Muscle of back (tissue), 3 donors: ENCODE measurements at regions not wholly inside any gene's neighbourhood (a gene's known extent, or its start where the extent isn't known, plus 50 kb on each side); places are given as distances from the start of the nearest gene placed in this dataset.

Experiments used
- DNase-seq, 3 donors: peaks; one replicate each; pipeline versions ENCODE4 v3.0.0 to v3.0.0-alpha.2; 2013

- DNase-seq = no peak
Observed at GRCh38 chr3:144073698-144074097, 102.1 kb downstream of the DIPK2A start.

GRCh38 chr3:144079634-144080033, 108.0 kb downstream of the DIPK2A start:
- DNase-seq = no peak

- no peak for DNase-seq
Observed at GRCh38 chr3:144084929-144085328, 113.3 kb downstream of the DIPK2A start.

GRCh38 chr3:144085964-144086363, 114.3 kb downstream of the DIPK2A start:
- DNase-seq = peak; percentile 31 to 60 (median 47)

GRCh38 chr3:144096016-144096415, 124.4 kb downstream of the DIPK2A start:
- DNase-seq = peak in 1 of 3 donors; percentile 18

GRCh38 chr3:144097163-144097562, 125.5 kb downstream of the DIPK2A start:
- DNase-seq = no peak

GRCh38 chr3:144098691-144099090, 127.1 kb downstream of the DIPK2A start:
- no peak for DNase-seq

GRCh38 chr3:144102421-144102820, 130.8 kb downstream of the DIPK2A start:
- DNase-seq = peak in 2 of 3 donors; percentile 16 to 52

GRCh38 chr3:144104186-144104585, 132.6 kb downstream of the DIPK2A start:
- peak; percentile 15 to 65 (median 60) for DNase-seq

GRCh38 chr3:144104679-144105078, 133.1 kb downstream of the DIPK2A start:
- DNase-seq = no peak

- no peak for DNase-seq
Observed at GRCh38 chr3:144105542-144105941, 133.9 kb downstream of the DIPK2A start.

GRCh38 chr3:144106970-144107369, 135.3 kb downstream of the DIPK2A start:
- no peak for DNase-seq

- DNase-seq = no peak
Observed at GRCh38 chr3:144107923-144108322, 136.3 kb downstream of the DIPK2A start.

- no peak for DNase-seq
Observed at GRCh38 chr3:144109944-144110343, 138.3 kb downstream of the DIPK2A start.

- no peak for DNase-seq
Observed at GRCh38 chr3:144112036-144112435, 140.4 kb downstream of the DIPK2A start.

GRCh38 chr3:144112437-144112836, 140.8 kb downstream of the DIPK2A start:
- no peak for DNase-seq

- DNase-seq = no peak
Observed at GRCh38 chr3:144114767-144115166, 143.1 kb downstream of the DIPK2A start.

GRCh38 chr3:144119633-144120032, 148.0 kb downstream of the DIPK2A start:
- DNase-seq = no peak

- DNase-seq = no peak
Observed at GRCh38 chr3:144121661-144122060, 150.0 kb downstream of the DIPK2A start.

GRCh38 chr3:144127014-144127413, 155.4 kb downstream of the DIPK2A start:
- DNase-seq = no peak

- no peak for DNase-seq
Observed at GRCh38 chr3:144127700-144128099, 156.1 kb downstream of the DIPK2A start.

- DNase-seq = no peak
Observed at GRCh38 chr3:144128108-144128892, 156.7 kb downstream of the DIPK2A start.

GRCh38 chr3:144129536-144130214, 158.1 kb downstream of the DIPK2A start:
- DNase-seq = no peak
